IMR-90 (cell line): ENCODE measurements at regions not wholly inside any gene's neighbourhood (a gene's known extent, or its start where the extent isn't known, plus 50 kb on each side); places are given as distances from the start of the nearest gene placed in this dataset.

Experiments
- CHD1 ChIP-seq: IDR thresholded peaks from 2 replicates; pipeline ENCODE4 v1.6.1; 2012; ENCODE audit warnings: low read depth, low read length, improper control_type of control experiment
- CTCF ChIP-seq: conservative IDR thresholded peaks from 2 replicates; pipeline ENCODE4 v1.5.1; 2012; ENCODE audit warnings: mild to moderate bottlenecking, low read depth, low read length, improper control_type of control experiment
- ELK1 ChIP-seq: fragments of 150-350 bp; IDR thresholded peaks from 2 replicates; pipeline ENCODE4 v1.6.1; 2016; ENCODE audit warnings: low read depth, mild to moderate bottlenecking, low read length, moderate library complexity, borderline replicate concordance
- MAZ ChIP-seq: IDR thresholded peaks from 2 replicates; pipeline ENCODE4 v1.6.1; 2012; ENCODE audit warnings: low read depth, mild to moderate bottlenecking, low read length, improper control_type of control experiment, moderate library complexity, borderline replicate concordance
- MXI1 ChIP-seq: IDR thresholded peaks from 2 replicates; pipeline ENCODE4 v1.6.1; 2012; ENCODE audit warnings: low read depth, mild to moderate bottlenecking, low read length, moderate library complexity, borderline replicate concordance
- POLR2A ChIP-seq: IDR thresholded peaks from 2 replicates; pipeline ENCODE4 v1.6.1; 2012; ENCODE audit warnings: mild to moderate bottlenecking, low read depth, low read length
- RAD21 ChIP-seq: IDR thresholded peaks from 2 replicates; pipeline ENCODE4 v1.6.1; 2012; ENCODE audit warnings: low read length, improper control_type of control experiment
- RFX5 ChIP-seq: IDR thresholded peaks from 2 replicates; pipeline ENCODE4 v1.8.0; 2012; ENCODE audit warnings: low read depth, mild to moderate bottlenecking, low read length, moderate library complexity
- SMC3 ChIP-seq: fragments of 150-350 bp; IDR thresholded peaks from 2 replicates; pipeline ENCODE4 v1.6.1; 2016; ENCODE audit warnings: low read depth, mild to moderate bottlenecking, antibody characterized with exemption, low read length, moderate library complexity

DNA sequence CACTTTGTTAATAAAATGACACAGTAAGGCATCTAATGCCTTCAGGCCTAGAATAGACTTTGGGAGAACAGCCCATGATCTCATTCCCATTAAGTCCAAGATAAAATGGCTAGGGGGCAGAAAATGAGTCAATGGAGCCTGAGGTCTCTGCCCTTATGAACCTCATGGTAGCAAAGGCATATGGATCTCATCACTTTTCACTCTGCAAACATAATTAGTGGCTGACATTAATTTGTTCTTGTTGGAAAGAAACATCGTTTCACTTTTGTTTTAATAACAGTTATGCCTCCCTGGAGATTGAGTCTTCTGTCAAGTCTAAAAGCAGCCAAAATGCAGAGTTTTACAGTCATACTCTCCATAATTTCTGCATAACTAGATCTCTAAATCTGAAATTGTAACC, 111.8 kb upstream of the API5 start:
- no peak for TF ChIP-seq CTCF
- no peak for TF ChIP-seq RAD21
- TF ChIP-seq POLR2A: no peak
- no peak for TF ChIP-seq RFX5
- TF ChIP-seq SMC3: no peak
- TF ChIP-seq MXI1: no peak
- no peak for TF ChIP-seq CHD1
- TF ChIP-seq MAZ: no peak
- no peak for TF ChIP-seq ELK1
